T-helper 22 cell (primary cell): ENCODE measurements at regions not wholly inside any gene's neighbourhood (a gene's known extent, or its start where the extent isn't known, plus 50 kb on each side); places are given as distances from the start of the nearest gene placed in this dataset.
"Not testable (repeated sequence)": the region's sequence is repeated elsewhere in the genome, so short reads cannot be mapped to it uniquely, and the experiment has no call there.

Source experiments
- DNase-seq: peaks from one replicate; pipeline ENCODE4 v3.0.0-alpha.2; 2020; ENCODE audit warnings: low read depth

GRCh38 chr14:53399057-53399456, 245.9 kb upstream of the DDHD1 start:
- DNase-seq = no peak

- no peak for DNase-seq
Measured at GRCh38 chr14:53398616-53399015, 245.5 kb upstream of the DDHD1 start.

DNA sequence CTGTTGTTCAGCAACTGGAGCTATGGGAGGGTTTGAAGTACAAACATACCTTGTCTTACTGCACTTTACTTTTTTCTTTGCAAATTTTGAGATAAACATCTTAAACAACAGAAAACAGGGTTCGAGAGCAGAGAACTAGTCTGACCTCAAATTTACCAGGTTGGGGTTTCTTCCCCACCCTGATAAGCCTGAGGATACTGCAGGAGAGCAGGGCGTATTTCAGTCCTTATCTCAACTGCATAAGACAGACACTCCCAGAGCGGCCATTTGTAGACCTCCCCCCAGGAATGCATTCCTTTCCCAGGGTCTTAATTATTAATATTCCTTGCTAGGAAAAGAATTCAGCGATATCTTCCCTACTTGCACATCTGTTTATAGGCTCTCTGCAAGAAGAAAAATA, 242.1 kb upstream of the DDHD1 start:
- DNase-seq = not testable (repeated sequence)

GRCh38 chr14:53391631-53392285, 238.6 kb upstream of the DDHD1 start:
- no peak for DNase-seq

DNA sequence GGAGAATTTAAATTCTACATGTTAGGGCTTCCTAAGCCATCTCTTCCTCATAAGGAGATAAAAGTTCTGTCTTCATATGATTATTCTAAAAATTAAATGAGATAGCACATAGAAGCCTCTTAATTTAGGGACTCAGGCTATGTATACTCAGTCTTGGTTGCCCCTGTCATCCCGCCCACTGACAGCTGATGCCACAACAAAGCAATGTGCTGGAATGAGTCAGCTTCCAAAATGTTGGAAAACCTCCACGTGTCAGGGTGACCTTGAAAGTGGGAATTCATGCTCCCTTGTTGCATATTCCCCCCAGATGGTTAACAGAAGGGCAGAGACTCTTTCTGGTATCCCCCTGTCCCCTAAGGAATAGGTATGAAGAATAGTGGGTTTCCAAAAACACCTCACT, 238.0 kb upstream of the DDHD1 start:
- DNase-seq = no peak

GRCh38 chr14:53390008-53390407, 236.9 kb upstream of the DDHD1 start:
- no peak for DNase-seq

- DNase-seq = no peak
Measured at GRCh38 chr14:53389202-53389601, 236.1 kb upstream of the DDHD1 start.

GRCh38 chr14:53386362-53386761, 233.2 kb upstream of the DDHD1 start:
- DNase-seq = no peak

GRCh38 chr14:53384536-53384935, 231.4 kb upstream of the DDHD1 start:
- no peak for DNase-seq

DNA sequence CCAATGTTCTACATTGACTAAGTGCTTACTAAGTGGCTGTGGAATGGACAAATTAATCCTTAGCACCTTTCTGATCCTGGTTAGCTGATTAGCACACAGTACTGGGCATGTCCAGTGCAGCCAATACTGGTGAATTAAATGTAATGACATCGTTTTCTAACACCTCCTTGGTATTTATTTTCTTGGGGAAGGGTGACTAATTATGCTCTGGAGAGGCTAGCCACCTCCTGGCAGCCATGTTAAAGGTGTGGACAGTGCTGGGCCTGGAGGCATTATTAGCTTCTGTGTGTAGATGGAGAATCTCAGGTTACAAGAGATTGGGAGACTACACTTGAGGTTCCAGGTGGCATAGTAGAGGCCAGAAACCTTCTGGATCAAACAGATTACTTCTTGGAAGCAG, 230.9 kb upstream of the DDHD1 start:
- DNase-seq = no peak

DNA sequence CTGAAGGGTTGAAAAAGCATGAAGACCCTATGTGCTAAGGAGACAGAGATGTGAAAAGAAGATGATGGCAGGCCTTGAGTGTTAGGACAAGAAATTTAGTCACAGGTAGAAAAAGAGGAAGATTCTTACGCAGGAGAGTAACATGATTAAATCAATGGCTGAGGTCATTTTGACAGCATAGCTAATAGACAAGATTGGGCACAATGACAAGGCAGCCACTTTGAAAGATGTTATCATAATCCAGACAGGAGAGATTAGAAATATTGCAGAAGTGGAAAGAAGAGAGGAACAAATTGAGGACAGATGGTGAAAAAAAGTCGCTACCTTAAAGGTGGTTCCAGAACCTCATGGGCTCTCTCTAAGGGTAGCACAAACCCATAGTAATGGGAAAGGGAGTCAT, 228.8 kb upstream of the DDHD1 start:
- DNase-seq = no peak

DNA sequence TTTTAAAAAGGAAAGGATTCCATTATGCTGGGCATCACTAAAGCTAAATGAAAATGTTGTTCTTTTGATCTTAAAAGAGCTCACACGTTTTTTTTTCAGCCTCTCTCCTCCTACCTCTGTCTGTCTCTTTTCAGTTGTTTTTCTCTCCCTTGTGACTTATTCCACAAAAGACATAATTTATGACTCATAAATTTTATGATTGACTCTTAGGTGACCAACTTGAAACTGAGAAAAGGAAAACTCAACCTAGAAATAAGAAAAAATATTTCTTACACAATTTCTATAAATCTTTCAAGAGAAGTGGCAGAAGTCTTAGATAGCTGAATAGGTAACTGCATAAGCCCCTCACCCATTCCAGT, 227.7 kb upstream of the DDHD1 start:
- DNase-seq = no peak

GRCh38 chr14:53380052-53380866, 227.1 kb upstream of the DDHD1 start:
- no peak for DNase-seq

GRCh38 chr14:53378142-53378541, 225.0 kb upstream of the DDHD1 start:
- DNase-seq = no peak

- no peak for DNase-seq
Measured at GRCh38 chr14:53376064-53376463, 222.9 kb upstream of the DDHD1 start.

GRCh38 chr14:53375599-53375998, 222.5 kb upstream of the DDHD1 start:
- DNase-seq = no peak

DNA sequence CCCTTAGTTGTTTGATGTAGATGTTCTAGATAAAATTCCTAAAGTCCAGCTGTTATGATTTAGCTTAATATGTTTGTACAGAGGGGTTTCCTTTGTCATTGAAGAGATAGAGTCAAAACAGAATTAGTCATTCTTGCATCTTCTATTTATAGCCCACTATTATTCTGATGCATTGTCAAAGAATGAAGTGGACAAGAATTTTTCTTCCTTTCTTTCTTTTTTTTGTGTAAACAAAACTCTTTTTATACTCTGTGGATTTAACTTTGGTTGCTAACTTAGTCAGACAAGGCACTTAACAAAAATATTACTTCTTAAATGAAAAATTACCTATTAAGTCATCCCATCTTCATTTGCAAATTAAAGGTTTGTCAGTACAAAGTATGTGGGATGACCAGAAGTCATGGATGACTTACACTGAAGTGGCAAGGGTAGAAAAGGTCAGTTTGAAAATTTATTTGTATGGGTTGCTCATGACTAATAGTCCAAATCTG, 215.6 kb upstream of the DDHD1 start:
- DNase-seq = no peak

- no peak for DNase-seq
Measured at GRCh38 chr14:53368066-53368465, 214.9 kb upstream of the DDHD1 start.

- DNase-seq = no peak
Measured at GRCh38 chr14:53367644-53368026, 214.5 kb upstream of the DDHD1 start.

DNA sequence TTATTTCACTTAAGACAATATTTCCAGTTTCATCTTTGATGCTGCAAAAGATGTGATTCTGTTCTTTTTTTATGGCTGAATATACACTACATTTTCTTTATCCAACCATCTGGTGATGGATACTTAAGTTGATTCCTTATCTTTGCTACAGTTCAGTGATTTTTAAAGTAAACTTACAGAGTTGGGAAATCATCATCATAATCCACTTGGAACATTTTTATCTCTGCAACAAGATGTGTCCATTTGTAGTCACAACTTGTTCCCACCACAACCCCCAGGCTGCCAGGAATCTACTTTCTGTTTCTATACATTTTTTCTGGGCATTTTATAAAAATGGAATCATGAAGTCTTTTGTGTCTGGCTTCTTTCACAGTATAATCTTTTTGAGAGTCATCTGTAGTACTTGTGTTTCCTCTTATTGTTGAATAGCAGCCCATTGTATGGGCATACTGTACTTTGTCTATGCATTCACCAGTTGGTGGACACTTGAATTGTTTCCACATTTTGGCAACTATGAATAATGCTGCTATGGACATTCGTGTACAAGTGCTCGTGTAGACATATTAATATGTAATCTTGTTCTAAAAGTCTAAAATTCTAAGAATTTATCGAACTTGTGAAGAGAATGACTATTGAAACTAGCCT, 212.5 kb upstream of the DDHD1 start:
- DNase-seq = no peak

GRCh38 chr14:53362916-53363315, 209.8 kb upstream of the DDHD1 start:
- not testable (repeated sequence) for DNase-seq

GRCh38 chr14:53360829-53361228, 207.7 kb upstream of the DDHD1 start:
- DNase-seq = no peak

- no peak for DNase-seq
Measured at GRCh38 chr14:53358166-53358565, 205.0 kb upstream of the DDHD1 start.
